Hepatocyte (in vitro differentiated cells): ENCODE measurements at regions not wholly inside any gene's neighbourhood (a gene's known extent, or its start where the extent isn't known, plus 50 kb on each side); places are given as distances from the start of the nearest gene placed in this dataset.

Experiments used
- DNase-seq: peaks from one replicate; pipeline ENCODE4 v3.0.0-alpha.2; 2016; ENCODE audit warnings: low spot score
- H2AFZ ChIP-seq: fragments of 200-600 bp; sonication (generic); 2 replicates; pipeline ENCODE4 v1.6.0; 2016; ENCODE audit warnings: antibody characterized with exemption, mild to moderate bottlenecking
- H3K27ac ChIP-seq: fragments of 200-600 bp; sonication (generic); 2 replicates; pipeline ENCODE4 v1.5.1; 2016; ENCODE audit warnings: mild to moderate bottlenecking
- H3K27me3 ChIP-seq: fragments of 200-600 bp; sonication (generic); 2 replicates; pipeline ENCODE4 v1.6.1; 2016
- H3K36me3 ChIP-seq: fragments of 200-600 bp; sonication (generic); replicated peaks from 2 replicates; pipeline ENCODE4 v1.5.1; 2016; ENCODE audit warnings: low read depth; ENCODE audit not compliant: insufficient read depth
- H3K4me1 ChIP-seq: fragments of 200-600 bp; sonication (generic); 2 replicates; pipeline ENCODE4 v1.5.1; 2016; ENCODE audit warnings: mild to moderate bottlenecking, moderate library complexity; ENCODE audit not compliant: insufficient read depth
- H3K4me2 ChIP-seq: fragments of 200-600 bp; sonication (generic); 2 replicates; pipeline ENCODE4 v1.6.0; 2016
- H3K4me3 ChIP-seq: fragments of 200-600 bp; sonication (generic); 2 replicates; pipeline ENCODE4 v1.5.1; 2016; ENCODE audit warnings: mild to moderate bottlenecking
- H3K79me2 ChIP-seq: fragments of 200-600 bp; sonication (generic); 2 replicates; pipeline ENCODE4 v1.6.0; 2017; ENCODE audit warnings: mild to moderate bottlenecking
- H3K9me2 ChIP-seq: fragments of 200-600 bp; sonication (generic); replicated peaks from 2 replicates; pipeline ENCODE4 v1.6.0; 2017; ENCODE audit warnings: mild to moderate bottlenecking; ENCODE audit not compliant: insufficient read depth
- H3K9me3 ChIP-seq: fragments of 200-600 bp; sonication (generic); 2 replicates; pipeline ENCODE4 v1.5.1; 2016; ENCODE audit warnings: low read depth, mild to moderate bottlenecking
- H4K20me1 ChIP-seq: fragments of 200-600 bp; sonication (generic); 2 replicates; pipeline ENCODE4 v1.6.0; 2016; ENCODE audit warnings: mild to moderate bottlenecking; ENCODE audit not compliant: insufficient read depth, poor library complexity, severe bottlenecking
- CTCF ChIP-seq: fragments of 200-600 bp; sonication (generic); IDR thresholded peaks from 2 replicates; pipeline ENCODE4 v1.5.1; 2016; ENCODE audit warnings: antibody characterized with exemption, mild to moderate bottlenecking; ENCODE audit not compliant: poor library complexity
- EZH2 ChIP-seq: fragments of 200-600 bp; sonication (generic); IDR thresholded peaks from 2 replicates; pipeline ENCODE4 v1.6.1; 2016; ENCODE audit warnings: antibody characterized with exemption, mild to moderate bottlenecking, borderline replicate concordance
- EZH2phosphoT487 ChIP-seq: fragments of 200-600 bp; sonication (generic); IDR thresholded peaks from one replicate; pipeline ENCODE4 v1.6.1; 2018; ENCODE audit warnings: antibody characterized with exemption, mild to moderate bottlenecking, low read depth, moderate library complexity; ENCODE audit not compliant: unreplicated experiment, severe bottlenecking
- WGBS: methylation state at CpG from one replicate; pipeline ENCODE4 v1.1.6; 2016; ENCODE audit warnings: low lambda C conversion rate; ENCODE audit errors: missing lambda C conversion rate; 5-methylcytosine and 5-hydroxymethylcytosine counted together

GRCh38 chr22:48698618-48699017 is 1129.1 kb downstream of the BRD1 start:
- Histone ChIP-seq H3K27me3 (no peaks in the 10 kb centered on the region), H3K4me2 (no peak overlapping the region), H3K9me3 (no peaks in the 10 kb centered on the region), H2AFZ (no peak overlapping the region), H3K36me3 (no peaks in the 10 kb centered on the region), H4K20me1 (no peaks in the 10 kb centered on the region), H3K79me2 (no peaks in the 10 kb centered on the region), H3K9me2 (no peaks in the 10 kb centered on the region), H3K4me1 (no peaks in the 10 kb centered on the region), H3K27ac (no peak overlapping the region), H3K4me3 (no peak overlapping the region)
- TF ChIP-seq EZH2phosphoT487 = no peak
- TF ChIP-seq EZH2 = no peak
- over 99% methylated on average over 12 of the region's 13 CpGs for WGBS
- no peak for DNase-seq

- Histone ChIP-seq H3K4me3 (no peak overlapping the region), H3K36me3 (no peaks in the 10 kb centered on the region), H3K79me2 (no peaks in the 10 kb centered on the region), H3K9me2 (no peaks in the 10 kb centered on the region), H3K4me2 (no peak overlapping the region), H3K4me1 (no peaks in the 10 kb centered on the region), H3K9me3 (no peaks in the 10 kb centered on the region), H3K27ac (no peak overlapping the region), H4K20me1 (no peaks in the 10 kb centered on the region), H2AFZ (no peak overlapping the region), H3K27me3 (no peaks in the 10 kb centered on the region)
- no peak for TF ChIP-seq EZH2
- TF ChIP-seq EZH2phosphoT487 = no peak
- TF ChIP-seq CTCF = no peak
- DNase-seq = no peak
- WGBS = 94% methylated on average over 6 of the region's 6 CpGs
Measured at GRCh38 chr22:48697694-48698276, 1129.9 kb downstream of the BRD1 start.

- DNase-seq = no peak
- Histone ChIP-seq H3K4me2 (no peak overlapping the region), H3K36me3 (no peaks in the 10 kb centered on the region), H4K20me1 (no peaks in the 10 kb centered on the region), H2AFZ (no peak overlapping the region), H3K27ac (no peak overlapping the region), H3K4me3 (no peak overlapping the region), H3K4me1 (no peaks in the 10 kb centered on the region), H3K9me2 (no peaks in the 10 kb centered on the region), H3K9me3 (no peaks in the 10 kb centered on the region), H3K27me3 (no peaks in the 10 kb centered on the region), H3K79me2 (no peaks in the 10 kb centered on the region)
- WGBS = 65% methylated on average over 3 of the region's 3 CpGs
- TF ChIP-seq CTCF = no peak
- no peak for TF ChIP-seq EZH2
- TF ChIP-seq EZH2phosphoT487 = no peak
Measured at GRCh38 chr22:48697223-48697622, 1130.5 kb downstream of the BRD1 start.

- H3K36me3 ChIP-seq = no peaks in the 10 kb centered on the region
- no peak for DNase-seq
- no peaks in the 10 kb centered on the region for H3K27me3 ChIP-seq
- no peak overlapping the region for H2AFZ ChIP-seq
- WGBS = 96% methylated on average over 4 of the region's 4 CpGs
- no peaks in the 10 kb centered on the region for H3K79me2 ChIP-seq
- H3K4me1 ChIP-seq = no peaks in the 10 kb centered on the region
- no peaks in the 10 kb centered on the region for H3K9me2 ChIP-seq
- no peak overlapping the region for H3K4me2 ChIP-seq
- no peaks in the 10 kb centered on the region for H3K9me3 ChIP-seq
- no peaks in the 10 kb centered on the region for H4K20me1 ChIP-seq
- H3K4me3 ChIP-seq = no peak overlapping the region
- no peak for TF ChIP-seq EZH2phosphoT487
- TF ChIP-seq CTCF = no peak
- no peak for TF ChIP-seq EZH2
- H3K27ac ChIP-seq = no peak overlapping the region
Measured at GRCh38 chr22:48696371-48696770, 1131.3 kb downstream of the BRD1 start.
